Fibroblast of skin of back (primary cell): ENCODE measurements at regions not wholly inside any gene's neighbourhood (a gene's known extent, or its start where the extent isn't known, plus 50 kb on each side); places are given as distances from the start of the nearest gene placed in this dataset.
"Not testable (repeated sequence)": the region's sequence is repeated elsewhere in the genome, so short reads cannot be mapped to it uniquely, and the experiment has no call there.

Source experiments
- DNase-seq: peaks from one replicate; pipeline ENCODE4 v3.0.0-alpha.2; 2013

DNA sequence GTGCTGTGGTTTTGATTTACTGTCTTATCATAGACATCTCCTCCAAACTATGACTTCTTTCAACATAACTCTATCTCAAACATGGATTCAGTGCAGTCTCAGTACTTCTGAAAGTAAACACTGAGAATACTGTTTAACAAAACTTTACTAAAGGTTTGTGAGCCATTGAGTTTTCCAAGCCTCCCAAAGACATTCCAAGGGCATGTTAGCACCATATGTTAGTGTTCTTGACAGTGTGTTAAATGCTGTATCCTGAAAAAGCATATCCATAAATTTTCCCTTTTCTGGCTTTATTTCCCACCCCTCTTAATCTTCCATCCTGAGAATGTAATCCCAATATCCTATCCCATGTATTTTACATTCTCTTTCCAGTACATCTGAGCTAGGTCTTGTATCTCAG is 446.8 kb upstream of the CXADR start:
- DNase-seq: no peak

DNA sequence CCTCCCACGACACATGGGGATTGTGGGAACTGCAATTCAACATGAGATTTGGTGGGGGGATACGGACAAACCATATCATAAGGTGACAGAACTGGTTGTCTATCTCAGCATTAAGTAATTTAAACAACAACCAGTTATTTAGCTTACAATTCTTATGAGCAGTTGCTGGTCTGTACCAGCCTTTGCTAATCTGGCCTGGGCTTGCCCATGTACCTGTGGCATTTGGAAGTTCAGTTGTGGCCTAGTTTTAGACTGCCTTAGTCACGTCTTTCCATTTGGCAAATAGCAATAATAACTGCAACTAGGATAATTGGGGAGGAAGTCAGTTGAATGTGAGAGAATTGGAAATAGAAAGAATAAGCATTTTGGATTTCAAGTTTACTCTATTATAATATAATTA is 441.8 kb upstream of the CXADR start:
- DNase-seq: no peak

GRCh38 chr21:17081193-17081592 is 431.6 kb upstream of the CXADR start:
- no peak for DNase-seq

GRCh38 chr21:17082843-17083483 is 429.9 kb upstream of the CXADR start:
- DNase-seq: no peak

DNA sequence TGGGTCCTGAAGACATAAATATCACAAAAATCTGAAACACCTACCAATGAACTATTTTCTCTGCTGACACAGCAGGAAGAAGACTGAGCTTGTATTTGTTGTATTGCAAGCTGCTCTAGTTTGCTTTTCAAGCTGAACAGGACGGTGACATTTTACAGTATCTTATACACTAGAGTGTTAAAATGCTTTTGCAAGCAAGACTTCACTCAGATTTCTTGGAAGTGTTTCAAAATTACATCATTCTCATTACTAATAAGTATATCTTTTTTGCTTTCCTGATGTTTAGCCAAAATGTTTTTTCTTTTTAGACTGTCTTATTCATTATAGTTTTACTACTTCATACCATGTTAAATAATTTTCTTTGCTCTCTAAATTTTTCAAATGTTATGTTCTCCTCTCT is 427.1 kb upstream of the CXADR start:
- DNase-seq: no peak

DNA sequence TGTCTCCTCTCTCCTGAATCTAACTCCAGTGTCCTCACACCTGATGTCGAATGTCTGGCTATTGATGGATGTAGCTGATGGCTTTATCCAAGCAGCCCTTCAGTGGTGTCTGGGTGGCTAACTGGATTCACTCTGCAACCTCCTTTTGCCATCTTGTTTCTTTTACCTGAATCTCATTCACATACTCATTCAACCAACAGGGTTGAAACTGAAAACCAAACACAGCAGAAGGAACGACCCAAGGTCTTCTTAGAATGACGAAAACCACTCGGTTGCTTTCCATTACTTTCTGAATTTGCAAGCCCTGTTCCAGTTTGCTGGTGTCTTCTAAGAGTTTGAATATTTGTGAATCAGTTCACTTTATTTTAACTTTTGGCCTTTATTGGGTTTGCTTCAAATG is 424.3 kb upstream of the CXADR start:
- DNase-seq: no peak

- no peak for DNase-seq
Measured at GRCh38 chr21:17089091-17089491, 423.8 kb upstream of the CXADR start.

DNA sequence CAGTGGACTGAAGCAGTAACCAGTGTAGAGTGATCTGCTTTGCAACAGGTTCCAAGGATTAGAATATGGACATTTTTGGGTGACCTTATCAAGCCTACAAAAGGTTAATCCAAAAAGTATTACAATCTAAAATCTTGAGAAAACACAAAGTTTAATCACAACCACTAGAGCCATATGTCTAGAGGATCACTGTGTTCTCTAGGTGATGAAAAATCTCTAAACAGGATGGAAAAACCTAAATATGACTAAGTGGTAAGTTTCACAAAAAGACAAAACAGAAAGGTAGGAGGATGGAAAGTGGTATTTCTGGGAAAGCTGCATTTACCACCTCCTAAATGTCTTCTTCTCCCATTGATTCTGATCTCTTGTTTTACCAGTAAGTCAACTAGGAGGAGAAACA is 411.1 kb upstream of the CXADR start:
- DNase-seq: no peak

DNA sequence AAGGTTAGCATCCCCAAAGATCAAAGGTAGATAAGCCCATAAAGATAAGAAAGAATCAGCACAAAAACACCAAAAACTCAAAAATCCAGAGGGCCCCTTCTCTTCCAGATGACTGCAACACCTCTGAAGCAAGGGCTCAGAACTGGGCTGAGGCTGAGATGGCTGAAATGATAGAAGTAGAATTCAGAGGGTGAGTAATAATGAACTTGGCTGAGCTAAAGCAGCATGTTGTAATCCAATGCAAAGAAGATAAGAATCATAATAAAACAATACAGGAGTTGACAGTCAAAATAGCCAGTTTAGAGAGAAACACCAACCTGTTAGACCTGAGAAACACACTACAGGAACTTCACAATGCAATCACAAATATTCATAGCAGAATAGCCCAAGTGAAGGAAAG is 406.9 kb upstream of the CXADR start:
- no peak for DNase-seq

DNA sequence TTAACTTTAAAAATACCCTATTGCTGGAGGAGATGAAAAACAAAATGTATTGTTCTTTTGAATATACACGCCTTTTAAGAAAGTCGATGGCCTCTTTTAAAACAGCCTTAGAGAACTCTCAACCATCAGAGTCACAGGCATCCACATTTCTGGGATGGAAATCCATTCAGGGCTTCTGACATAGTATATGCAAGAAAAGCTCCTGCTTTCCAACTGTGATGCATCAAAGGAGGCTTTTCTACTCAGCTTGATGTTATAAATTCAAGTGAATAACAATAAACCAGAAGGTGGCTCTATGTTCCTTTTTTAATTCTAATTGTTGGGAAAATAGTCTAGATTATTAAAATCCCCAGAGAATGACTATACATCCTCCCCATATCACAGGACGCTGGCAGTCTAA is 398.8 kb upstream of the CXADR start:
- DNase-seq: no peak

GRCh38 chr21:17118638-17119384 is 394.0 kb upstream of the CXADR start:
- no peak for DNase-seq

DNA sequence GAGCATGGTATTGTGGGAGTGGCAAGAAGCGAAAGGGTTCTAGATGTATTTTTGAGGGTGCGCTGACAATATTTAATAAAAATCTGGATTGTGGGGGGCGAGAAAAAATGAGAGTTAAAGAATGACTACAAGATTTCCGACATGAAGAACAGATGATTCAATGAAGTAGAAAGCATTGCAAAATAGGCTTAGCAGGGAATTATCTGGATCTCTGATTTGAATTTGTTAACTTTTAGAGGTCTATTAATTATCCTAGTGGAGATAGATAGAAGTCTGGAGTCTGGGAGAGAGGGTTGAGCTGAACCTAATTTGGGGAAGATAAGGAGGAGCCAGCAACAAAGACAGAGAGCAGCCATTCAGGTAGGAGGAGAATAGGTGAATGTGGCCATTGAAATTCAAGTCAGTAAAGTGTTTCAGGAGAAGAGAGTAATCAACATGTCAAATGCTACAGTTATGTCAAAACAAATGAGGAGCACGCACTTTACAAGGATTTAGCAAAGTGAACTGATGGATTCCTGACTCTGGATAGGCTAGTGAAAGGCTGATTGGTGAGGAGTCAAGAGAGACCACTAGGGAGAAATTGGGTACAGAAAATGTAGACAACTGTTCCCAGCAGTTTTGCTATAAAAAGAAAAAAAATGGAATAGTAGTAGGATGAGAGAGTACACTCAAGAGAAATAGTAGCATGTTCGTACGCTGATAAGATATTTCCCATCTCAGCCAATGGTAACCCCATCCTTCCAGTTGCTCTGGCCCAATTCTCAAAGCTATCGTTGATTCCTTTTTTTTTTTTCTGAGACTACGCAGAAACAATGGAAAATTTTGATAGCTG is 393.2 kb upstream of the CXADR start:
- DNase-seq: no peak

- DNase-seq: not testable (repeated sequence)
Measured at GRCh38 chr21:17127395-17127794, 385.4 kb upstream of the CXADR start.

GRCh38 chr21:17128132-17128531 is 384.7 kb upstream of the CXADR start:
- no peak for DNase-seq

- DNase-seq: not testable (repeated sequence)
Measured at GRCh38 chr21:17139159-17139558, 373.7 kb upstream of the CXADR start.

DNA sequence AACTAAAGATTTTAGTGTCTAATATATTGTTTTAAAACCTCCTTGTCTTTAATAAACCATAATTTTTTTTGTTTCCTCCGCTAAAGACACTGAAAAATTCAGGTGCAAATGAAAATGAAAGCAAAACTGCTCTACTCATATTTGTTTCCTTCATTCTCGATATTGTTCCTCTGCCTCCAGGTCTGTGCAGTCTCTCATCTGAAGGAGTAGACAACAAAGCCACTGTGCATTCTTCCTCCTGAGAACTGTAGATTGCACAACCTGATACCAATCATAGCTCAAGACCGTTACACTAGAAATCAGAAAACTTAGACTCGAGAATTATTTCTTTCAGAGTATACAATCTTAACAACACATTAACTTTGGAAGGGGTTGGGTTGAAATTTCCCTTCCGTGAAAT is 373.1 kb upstream of the CXADR start:
- no peak for DNase-seq

DNA sequence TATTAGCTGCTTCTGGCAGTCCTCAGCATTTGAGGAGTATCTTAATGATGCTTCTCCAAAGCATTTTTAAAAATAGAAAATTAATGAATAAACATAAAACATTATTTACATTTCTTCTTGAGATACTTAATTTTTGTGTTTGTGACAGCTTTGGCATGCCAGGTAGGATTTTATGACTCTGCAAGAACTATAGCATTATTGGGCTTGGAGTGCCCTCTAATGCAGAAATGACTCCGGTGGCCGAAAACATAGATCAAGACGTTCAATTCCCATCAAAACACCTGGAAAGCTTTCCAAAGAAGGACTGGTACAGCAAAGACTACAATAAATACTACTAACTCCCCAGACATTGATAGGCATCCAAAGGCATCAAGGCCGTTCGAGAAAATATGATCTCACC is 366.4 kb upstream of the CXADR start:
- no peak for DNase-seq

DNA sequence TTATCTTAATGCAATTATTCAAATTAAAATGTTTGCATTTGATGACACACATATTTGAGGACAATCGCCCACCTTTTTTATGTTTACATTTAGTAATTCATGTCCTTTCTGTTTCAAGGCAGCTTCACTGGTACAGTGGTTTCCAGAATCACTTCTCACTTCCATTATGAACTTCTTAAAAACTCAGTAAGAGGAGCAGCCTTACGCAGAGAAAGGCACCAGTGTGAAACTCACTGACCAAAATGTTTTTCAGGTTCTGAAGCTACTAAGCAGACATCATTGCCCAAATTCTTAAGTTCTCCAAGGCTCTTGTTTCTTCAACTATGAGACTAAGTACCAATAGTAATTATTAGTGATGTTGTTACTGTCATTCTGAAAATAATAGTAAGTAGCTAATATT is 353.1 kb upstream of the CXADR start:
- no peak for DNase-seq

DNA sequence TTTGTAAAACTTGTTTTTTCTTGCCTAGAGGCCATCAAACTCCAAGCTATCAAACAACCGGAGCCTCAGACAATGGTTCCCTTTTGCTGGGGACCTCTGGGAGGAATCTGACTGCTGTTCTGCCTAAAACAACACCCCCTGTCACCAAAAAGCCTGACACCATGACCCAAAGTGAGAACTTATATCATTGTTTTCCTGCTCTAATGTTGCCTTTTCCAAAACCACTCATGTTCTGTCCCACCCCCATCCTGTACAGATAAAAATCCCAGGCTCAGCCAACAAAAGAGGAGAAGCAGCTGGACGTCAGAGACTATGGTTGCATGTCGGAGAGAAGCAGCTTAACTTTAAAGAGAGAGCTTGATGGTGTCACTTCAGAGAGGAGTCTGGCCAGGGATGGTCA is 327.2 kb upstream of the CXADR start:
- DNase-seq: no peak

DNA sequence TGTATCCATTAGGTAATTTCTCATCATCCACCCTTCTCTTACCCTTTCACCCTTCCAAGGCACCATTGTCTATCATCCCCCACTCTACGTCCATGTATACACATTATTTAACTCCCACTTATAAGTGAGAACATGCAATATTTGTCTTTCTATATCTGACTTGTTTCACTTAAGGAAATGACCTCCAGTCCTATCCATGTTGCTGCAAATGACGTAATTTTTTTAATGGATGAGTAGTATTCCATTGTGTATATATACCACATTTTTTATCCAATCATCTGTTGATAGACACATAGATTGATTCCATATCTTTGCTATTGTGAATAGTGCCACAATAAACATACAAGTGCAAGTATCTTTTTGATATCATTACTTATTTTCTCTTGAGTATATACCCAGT is 322.9 kb upstream of the CXADR start:
- no peak for DNase-seq

DNA sequence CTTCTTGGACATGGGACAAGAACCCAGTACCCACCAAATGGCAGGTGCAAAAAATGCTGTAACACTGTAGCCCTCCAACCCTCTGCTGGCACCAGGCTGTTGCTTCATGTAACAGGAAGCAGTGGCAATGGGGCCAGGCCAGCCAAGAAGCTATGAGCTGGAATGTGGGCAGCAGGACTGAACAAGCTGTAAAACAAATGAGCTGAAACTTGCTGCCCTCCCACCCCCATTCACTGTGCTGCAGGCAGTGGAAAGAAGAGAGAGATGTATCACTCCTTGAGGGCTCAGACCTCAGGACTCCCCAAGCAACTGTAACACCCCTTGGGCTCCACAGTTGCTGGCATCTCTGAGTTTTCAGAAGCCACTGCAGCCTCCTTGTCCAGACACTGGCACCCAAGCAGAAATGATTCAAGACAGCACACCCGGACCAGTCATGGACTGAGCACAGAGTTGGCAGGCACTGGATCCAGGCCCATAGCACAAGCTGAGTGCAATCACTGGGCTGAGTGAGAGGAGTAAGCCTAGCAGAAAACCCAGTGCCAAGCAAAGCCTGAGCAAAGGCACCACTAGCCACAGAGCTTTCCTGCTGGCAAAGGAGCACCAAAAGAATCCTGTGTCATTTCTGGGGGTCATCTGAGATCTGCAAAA is 321.4 kb upstream of the CXADR start:
- no peak for DNase-seq

GRCh38 chr21:17195351-17195750 is 317.5 kb upstream of the CXADR start:
- DNase-seq: no peak

GRCh38 chr21:17195976-17196375 is 316.9 kb upstream of the CXADR start:
- DNase-seq: no peak
